SK-N-MC (cell line): ENCODE measurements at regions not wholly inside any gene's neighbourhood (a gene's known extent, or its start where the extent isn't known, plus 50 kb on each side); places are given as distances from the start of the nearest gene placed in this dataset.

Experiments used
- EZH2 ChIP-seq: fragments of 200-600 bp; sonication (generic); IDR thresholded peaks from one replicate; pipeline ENCODE4 v1.6.1; 2017; ENCODE audit warnings: antibody characterized with exemption
- FOXP2 ChIP-seq: optimal IDR thresholded peaks from 2 replicates; pipeline ENCODE3; 2011; ENCODE audit warnings: mild to moderate bottlenecking, moderate library complexity; ENCODE audit not compliant: insufficient read depth; ENCODE audit errors: extremely low read length, control extremely low read depth
- POLR2AphosphoS5 ChIP-seq: IDR thresholded peaks from 2 replicates; pipeline ENCODE4 v1.6.1; 2012; ENCODE audit warnings: mild to moderate bottlenecking, low read depth, low read length, borderline replicate concordance

DNA sequence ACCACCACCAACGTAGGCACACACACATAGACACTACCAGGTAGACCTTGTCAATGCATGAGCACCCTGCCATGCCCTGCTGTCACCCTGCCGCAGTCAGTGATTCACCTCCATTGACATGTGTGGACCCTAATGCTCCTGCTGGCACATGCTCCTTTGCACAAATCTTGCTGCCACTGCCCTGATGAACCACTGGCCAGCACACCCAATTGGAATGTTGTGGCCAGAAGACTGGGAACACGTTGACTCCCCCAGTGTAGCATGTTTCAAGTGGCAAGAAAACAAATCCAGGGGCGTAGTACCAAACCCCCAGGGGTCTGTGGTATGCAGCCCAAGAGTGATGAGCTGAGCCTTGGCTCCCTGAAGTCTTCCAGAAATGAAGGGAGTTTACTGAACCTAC is 486.4 kb upstream of the KIF2B start:
- no peak for TF ChIP-seq EZH2
- TF ChIP-seq FOXP2, result no peak
- no peak for TF ChIP-seq POLR2AphosphoS5
